ENCODE measurements at regions not wholly inside any gene's neighbourhood (a gene's known extent, or its start where the extent isn't known, plus 50 kb on each side); places are given as distances from the start of the nearest gene placed in this dataset.
"Not testable (repeated sequence)": the region's sequence is repeated elsewhere in the genome, so short reads cannot be mapped to it uniquely, and the experiment has no call there.

DNA sequence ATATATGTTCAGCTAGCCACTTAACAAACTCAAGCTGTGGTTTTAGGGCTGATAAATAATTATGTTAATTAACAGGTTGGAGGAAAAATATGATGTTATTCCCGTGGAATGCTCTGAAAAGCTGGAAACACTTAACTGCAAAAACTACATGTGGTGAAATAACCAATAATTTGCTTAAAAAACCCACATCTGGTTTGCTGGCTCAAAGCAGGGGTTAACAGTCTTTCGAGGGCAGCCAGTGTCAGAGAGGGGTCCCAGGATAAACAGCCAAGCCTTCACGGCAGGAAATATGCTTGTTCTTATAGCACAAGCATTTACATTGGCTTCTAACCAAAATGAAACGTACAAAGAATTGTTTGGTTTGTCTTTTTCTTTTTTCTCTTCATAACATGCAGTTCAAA, 254.0 kb upstream of the GAS1 start:
- no peaks in the 10 kb centered on the region for H3K4me1 ChIP-seq (ENCODE audit: insufficient read depth)
- H3K36me3 ChIP-seq (ENCODE audit: insufficient read depth) = no peaks in the 10 kb centered on the region
- peak; percentile 35 for DNase-seq (ENCODE audit: extremely low spot score)
- no peak overlapping the region for H3K27ac ChIP-seq (ENCODE audit: low read depth)
- H3K4me3 ChIP-seq (ENCODE audit: low read depth, low read length) = no peak overlapping the region
- 25% methylated on average over 4 of the region's 4 CpGs for WGBS

DNA sequence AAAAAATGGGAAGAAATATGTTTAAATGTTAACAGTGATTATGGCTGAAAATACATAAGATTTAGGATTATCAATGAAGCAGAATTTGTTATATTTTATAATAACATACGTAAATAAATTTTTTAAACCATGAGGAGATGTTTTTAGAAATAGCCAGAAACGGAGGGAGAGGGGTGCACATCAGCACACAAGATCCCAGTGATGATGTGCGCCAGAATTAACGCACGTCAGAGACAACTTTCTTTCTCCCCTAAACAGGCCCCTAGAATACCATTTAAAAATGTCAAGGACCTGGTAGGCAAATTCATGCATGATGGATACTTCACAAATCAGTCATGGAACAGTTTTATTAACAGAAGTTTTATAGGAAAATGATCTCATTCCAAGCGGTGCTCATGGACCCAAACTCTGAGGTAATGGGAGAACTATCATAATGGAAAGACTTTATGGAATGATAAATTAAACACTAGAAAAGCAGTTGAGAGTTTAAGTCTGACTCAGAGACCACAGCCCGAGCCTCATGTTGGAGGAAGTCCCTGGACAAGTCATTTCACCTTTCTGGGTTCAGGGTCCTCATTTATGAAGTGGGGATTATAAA, 258.9 kb upstream of the GAS1 start:
- H3K4me1 ChIP-seq (ENCODE audit: insufficient read depth) = no peaks in the 10 kb centered on the region
- H3K36me3 ChIP-seq (ENCODE audit: insufficient read depth) = no peaks in the 10 kb centered on the region
- H3K4me3 ChIP-seq (ENCODE audit: low read depth, low read length) = no peak overlapping the region
- WGBS = 63% methylated on average over 7 of the region's 7 CpGs
- DNase-seq (ENCODE audit: extremely low spot score) = no peak
- no peak overlapping the region for H3K27ac ChIP-seq (ENCODE audit: low read depth)

DNA sequence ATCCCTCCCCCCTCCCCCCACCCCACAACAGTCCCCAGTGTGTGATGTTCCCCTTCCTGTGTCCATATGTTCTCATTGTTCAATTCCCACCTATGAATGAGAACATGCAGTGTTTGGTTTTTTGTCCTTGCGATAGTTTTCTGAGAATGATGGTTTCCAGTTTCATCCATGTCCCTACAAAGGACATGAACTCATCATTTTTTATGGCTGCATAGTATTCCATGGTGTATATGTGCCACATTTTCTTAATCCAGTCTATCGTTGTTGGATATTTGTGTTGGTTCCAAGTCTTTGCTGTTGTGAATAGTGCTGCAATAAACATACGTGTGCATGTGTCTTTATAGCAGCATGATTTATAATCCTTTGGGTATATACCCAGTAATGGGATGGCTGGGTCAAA, 263.4 kb upstream of the GAS1 start:
- DNase-seq (ENCODE audit: extremely low spot score) = not testable (repeated sequence)

DNA sequence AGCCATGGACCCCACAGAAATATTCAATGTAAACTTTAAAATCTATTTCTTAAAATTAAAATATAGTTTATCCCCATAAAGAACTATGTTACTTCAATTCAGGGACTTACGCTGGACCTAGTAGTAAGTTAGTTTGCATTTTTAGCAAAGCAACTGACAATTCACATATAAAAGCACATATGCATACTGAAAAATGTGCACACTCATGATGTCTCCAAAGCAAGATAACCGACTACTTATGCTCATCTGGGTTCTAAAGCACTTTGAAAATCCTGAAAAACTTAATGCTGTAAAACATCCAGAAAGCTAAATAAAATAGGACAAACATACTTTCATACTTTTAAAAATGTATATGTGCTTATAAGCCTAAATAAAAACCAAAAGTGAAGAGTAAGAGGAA, 264.4 kb upstream of the GAS1 start:
- Histone ChIP-seq H3K4me3 (ENCODE audit: low read depth, low read length) (no peak overlapping the region), H3K27ac (ENCODE audit: low read depth) (no peak overlapping the region), H3K36me3 (ENCODE audit: insufficient read depth) (no peaks in the 10 kb centered on the region), H3K4me1 (ENCODE audit: insufficient read depth) (no peaks in the 10 kb centered on the region)
- no peak for DNase-seq (ENCODE audit: extremely low spot score)
- 93% methylated on average over 2 of the region's 2 CpGs for whole genome bisulfite sequencing

More for the DNA sequence above, 263.4 kb upstream of the GAS1 start:
- not testable (repeated sequence) for H3K4me3 ChIP-seq (ENCODE audit: low read depth, low read length); H3K4me1 ChIP-seq (ENCODE audit: insufficient read depth); H3K36me3 ChIP-seq (ENCODE audit: insufficient read depth); H3K27ac ChIP-seq (ENCODE audit: low read depth)
- 70% methylated on average over 3 of the region's 3 CpGs for WGBS

DNA sequence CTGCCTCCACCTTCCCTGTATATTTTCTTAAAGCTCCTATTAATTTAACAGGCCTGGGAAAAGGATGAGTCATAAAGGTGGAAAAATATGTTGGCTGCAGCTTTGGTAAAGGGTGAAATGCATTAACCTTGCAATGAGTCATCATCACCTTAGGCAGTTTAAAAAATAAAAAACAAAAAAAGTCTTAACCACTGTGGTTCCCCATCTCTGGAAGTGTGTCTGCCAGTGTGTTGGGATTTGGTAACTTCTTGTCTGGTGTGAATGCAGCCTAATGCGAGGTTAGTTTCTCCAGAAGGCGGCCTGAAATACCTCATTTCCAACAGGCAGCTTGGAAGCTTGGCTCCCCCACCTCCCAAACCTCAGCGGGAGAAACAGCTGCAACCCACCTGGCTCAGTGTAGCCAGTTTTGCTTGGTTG, 265.3 kb upstream of the GAS1 start:
- Histone ChIP-seq H3K27ac (ENCODE audit: low read depth) (no peak overlapping the region), H3K4me1 (ENCODE audit: insufficient read depth) (no peaks in the 10 kb centered on the region), H3K4me3 (ENCODE audit: low read depth, low read length) (no peak overlapping the region), H3K36me3 (ENCODE audit: insufficient read depth) (no peaks in the 10 kb centered on the region)
- WGBS = 80% methylated on average over 3 of the region's 3 CpGs
- DNase-seq (ENCODE audit: extremely low spot score) = no peak

DNA sequence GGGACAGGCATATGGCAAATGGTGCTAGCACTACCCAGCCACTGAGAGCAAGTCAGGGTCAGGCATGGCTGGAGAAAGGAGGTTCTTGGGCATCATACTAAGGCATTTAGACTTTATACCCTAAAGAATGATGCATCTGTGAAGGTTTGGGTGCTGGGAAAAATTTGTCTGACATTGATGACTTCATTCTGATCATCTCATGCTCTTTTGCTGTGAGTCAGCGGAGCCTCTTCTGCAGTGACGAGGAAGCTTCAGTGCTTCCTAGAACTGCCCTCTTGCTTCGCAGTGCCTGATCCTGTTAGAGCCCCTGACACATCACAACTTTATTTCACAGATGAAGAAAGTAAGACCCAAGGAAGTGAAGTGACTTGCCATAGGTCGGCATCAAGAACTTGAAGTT, 266.6 kb upstream of the GAS1 start:
- DNase-seq (ENCODE audit: extremely low spot score) = no peak
- H3K27ac ChIP-seq (ENCODE audit: low read depth) = no peak overlapping the region
- H3K4me1 ChIP-seq (ENCODE audit: insufficient read depth) = no peaks in the 10 kb centered on the region
- H3K4me3 ChIP-seq (ENCODE audit: low read depth, low read length) = no peak overlapping the region
- 98% methylated on average over 4 of the region's 4 CpGs for WGBS
- H3K36me3 ChIP-seq (ENCODE audit: insufficient read depth) = no peaks in the 10 kb centered on the region

DNA sequence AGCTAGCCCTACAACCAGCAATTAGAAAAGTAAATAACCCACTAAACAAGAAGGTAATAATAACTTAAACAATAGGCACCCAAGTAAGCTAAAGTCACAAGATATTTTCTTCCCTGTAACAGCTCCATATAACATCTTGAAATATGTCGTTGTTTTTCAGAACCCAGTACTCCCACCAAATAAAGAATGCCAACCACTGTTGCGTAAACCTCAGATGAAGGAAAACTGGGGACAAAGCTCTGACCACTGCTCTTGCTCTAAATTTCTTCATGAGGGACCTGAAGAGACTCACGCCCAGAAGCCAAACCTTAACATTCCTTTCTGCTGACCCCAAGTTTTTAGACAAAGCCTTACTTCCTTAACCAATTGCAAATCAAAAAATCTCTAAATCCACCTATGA, 267.7 kb upstream of the GAS1 start:
- H3K4me1 ChIP-seq (ENCODE audit: insufficient read depth) = no peaks in the 10 kb centered on the region
- 92% methylated on average over 3 of the region's 3 CpGs for WGBS

DNA sequence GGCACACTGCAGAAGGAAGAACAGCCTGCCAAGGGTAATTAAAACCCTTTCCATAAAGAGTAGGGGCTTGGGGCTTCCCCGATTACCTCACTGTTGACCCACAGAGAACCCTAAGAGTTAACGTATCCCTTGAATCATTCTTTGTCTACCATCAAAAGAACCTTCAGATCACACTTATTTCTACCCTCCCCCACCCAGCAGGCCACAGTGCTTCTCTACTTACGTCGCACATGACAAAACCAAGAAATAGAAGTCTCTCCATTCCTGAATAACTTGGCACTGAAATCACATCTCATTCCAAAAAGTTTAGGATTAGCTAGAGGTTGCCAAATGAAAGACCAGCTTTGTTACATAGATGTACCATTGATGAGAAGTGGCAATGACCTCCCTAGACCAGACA, 268.7 kb upstream of the GAS1 start:
- H3K27ac ChIP-seq (ENCODE audit: low read depth) = no peak overlapping the region
- H3K4me1 ChIP-seq (ENCODE audit: insufficient read depth) = no peaks in the 10 kb centered on the region
- 89% methylated on average over 4 of the region's 4 CpGs for WGBS
- H3K4me3 ChIP-seq (ENCODE audit: low read depth, low read length) = no peak overlapping the region
- no peaks in the 10 kb centered on the region for H3K36me3 ChIP-seq (ENCODE audit: insufficient read depth)
- DNase-seq (ENCODE audit: extremely low spot score) = no peak

More for the DNA sequence above, 267.7 kb upstream of the GAS1 start:
- no peak for DNase-seq (ENCODE audit: extremely low spot score)
- no peak overlapping the region for H3K4me3 ChIP-seq (ENCODE audit: low read depth, low read length)
- no peaks in the 10 kb centered on the region for H3K36me3 ChIP-seq (ENCODE audit: insufficient read depth)
- H3K27ac ChIP-seq (ENCODE audit: low read depth) = no peak overlapping the region

DNA sequence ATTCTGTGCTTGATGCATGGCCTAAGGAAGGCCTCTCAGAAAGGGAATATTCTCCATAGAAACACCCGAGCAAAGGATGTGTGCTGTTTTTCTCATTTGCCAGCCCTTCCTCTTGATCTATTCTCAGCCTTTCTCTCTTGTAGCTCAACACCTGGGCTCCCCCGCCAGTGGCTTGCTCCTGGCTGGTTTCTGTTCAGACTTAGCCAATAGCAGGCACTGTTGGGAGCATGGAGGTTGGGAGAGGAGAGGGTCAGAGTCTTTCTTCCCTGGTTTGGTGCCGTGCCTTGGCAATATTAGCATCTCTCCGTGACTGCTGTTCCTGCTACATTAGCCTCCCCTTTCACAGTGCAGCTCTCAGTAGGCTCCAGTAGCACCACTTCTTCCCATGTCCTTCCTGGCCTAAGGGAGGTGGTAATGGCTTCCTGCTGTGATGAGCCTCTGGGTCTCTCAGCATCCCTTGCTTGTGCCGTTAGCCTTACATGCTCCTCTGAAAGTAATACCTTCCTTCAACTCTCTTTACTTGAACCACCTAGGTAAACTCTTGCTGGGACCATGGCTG, 269.7 kb upstream of the GAS1 start:
- H3K36me3 ChIP-seq (ENCODE audit: insufficient read depth) = no peaks in the 10 kb centered on the region
- no peaks in the 10 kb centered on the region for H3K4me1 ChIP-seq (ENCODE audit: insufficient read depth)
- WGBS = 88% methylated on average over 5 of the region's 5 CpGs
- H3K27ac ChIP-seq (ENCODE audit: low read depth) = no peak overlapping the region
- no peak for DNase-seq (ENCODE audit: extremely low spot score)
- no peak overlapping the region for H3K4me3 ChIP-seq (ENCODE audit: low read depth, low read length)

DNA sequence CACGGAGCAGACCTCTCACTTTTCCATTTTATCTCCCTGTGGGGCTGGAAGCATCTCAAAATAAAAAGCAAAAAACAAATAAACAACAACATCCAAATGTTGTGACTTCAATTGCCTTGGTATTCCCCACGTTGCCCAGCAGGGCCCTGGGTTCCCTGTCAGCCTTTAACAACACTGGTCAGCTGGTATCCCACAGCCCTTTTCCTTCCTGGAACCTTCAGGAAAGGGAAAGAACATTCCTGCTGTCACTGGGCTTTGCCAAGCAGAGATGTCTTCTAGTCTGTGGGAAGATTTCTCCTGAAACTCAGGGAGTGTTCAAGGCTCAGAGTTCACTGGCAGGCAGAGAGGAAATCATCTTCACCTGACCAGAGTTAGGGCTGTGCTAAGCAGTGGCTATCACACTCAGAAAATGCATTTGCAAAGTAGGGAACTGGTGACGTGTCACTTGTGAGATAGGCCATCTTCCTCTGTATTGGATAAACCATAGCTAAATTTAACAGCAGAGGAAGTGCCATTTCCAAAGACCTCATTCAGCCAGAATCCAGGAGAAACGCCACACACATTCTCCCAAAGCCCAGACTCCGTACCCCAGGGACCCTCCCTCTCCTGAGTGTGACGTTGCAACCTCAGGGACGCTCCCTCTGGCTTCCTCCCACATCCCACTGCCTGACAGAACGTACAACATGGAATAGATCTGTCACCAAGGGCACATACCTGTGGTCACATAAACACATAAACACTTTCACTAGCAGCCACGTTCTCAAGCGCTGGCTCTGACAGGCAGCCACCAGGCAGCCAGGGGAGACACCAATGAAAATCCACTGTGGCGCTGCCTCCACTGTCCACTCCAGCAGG, 274.0 kb upstream of the DAPK1 start:
- Histone ChIP-seq H3K4me3 (ENCODE audit: low read depth, low read length) (no peak overlapping the region), H3K36me3 (ENCODE audit: insufficient read depth) (no peaks in the 10 kb centered on the region), H3K4me1 (ENCODE audit: insufficient read depth) (no peaks in the 10 kb centered on the region), H3K27ac (ENCODE audit: low read depth) (no peak overlapping the region)
- DNase-seq (ENCODE audit: extremely low spot score) = no peak
- WGBS = 40% methylated on average over 11 of the region's 11 CpGs

DNA sequence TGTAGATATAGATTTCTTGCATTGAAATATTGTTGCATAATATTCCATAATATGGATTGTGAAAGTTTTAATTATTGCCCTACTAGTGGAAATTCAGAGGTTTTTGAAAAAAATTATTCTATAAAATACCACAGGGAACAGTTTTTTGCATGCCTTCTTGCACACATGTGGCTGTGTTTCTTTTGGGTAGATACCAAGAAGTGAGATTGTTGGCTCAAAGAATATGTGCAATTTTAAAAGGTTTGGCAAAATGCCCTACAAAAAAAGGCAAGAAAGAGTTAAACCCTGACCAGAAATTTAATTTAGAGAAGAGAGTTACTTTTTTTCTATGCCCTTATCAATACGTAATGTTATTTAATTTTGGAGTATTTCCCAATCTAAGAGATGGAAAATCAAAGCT, 270.8 kb upstream of the DAPK1 start:
- no peaks in the 10 kb centered on the region for H3K36me3 ChIP-seq (ENCODE audit: insufficient read depth)
- DNase-seq (ENCODE audit: extremely low spot score) = no peak
- no peak overlapping the region for H3K4me3 ChIP-seq (ENCODE audit: low read depth, low read length)
- 83% methylated on average over 1 of the region's 1 CpG for WGBS
- no peak overlapping the region for H3K27ac ChIP-seq (ENCODE audit: low read depth)
- no peaks in the 10 kb centered on the region for H3K4me1 ChIP-seq (ENCODE audit: insufficient read depth)

DNA sequence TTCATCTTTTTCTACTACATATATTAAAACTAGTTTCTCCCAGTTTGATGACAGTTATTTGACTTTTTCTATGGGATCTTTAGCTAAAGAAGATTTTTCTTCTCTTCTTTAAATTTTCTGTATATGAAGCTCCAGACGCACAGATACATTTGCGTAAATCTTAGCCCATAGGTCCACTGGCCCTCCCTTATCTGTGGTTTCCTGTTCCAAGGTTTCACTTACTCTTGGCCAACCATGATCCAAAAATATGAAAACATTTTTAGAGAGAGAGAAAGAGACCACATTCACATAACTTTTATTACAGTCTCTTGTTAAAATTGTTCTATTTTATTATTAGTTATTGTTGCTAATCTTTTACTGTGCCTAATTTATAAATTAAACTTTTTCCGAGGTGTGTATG, 270.2 kb upstream of the DAPK1 start:
- WGBS = 80% methylated on average over 3 of the region's 3 CpGs
- no peak overlapping the region for H3K4me3 ChIP-seq (ENCODE audit: low read depth, low read length)
- no peak overlapping the region for H3K27ac ChIP-seq (ENCODE audit: low read depth)
- H3K4me1 ChIP-seq (ENCODE audit: insufficient read depth) = no peaks in the 10 kb centered on the region
- DNase-seq (ENCODE audit: extremely low spot score) = no peak
- no peaks in the 10 kb centered on the region for H3K36me3 ChIP-seq (ENCODE audit: insufficient read depth)

DNA sequence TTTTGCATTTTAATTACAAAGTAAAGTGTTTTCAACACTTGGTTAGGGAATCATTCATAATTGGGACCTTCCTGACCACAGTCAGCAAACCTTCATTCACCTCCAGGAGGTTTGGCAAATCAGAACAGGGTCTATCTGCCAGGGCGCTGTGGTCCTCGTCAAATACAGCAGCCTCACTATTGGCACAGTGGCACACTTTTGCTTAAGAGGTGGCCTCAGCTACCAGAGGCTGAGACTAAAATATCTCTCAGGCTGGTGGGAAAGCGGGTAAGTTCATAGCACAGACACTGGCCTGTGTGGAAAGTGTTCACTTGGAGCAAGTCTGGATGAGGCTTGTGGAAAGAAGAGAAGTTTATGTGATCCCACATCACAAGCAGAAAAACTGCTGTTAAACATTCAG, 268.6 kb upstream of the DAPK1 start:
- H3K27ac ChIP-seq (ENCODE audit: low read depth) = no peak overlapping the region

DNA sequence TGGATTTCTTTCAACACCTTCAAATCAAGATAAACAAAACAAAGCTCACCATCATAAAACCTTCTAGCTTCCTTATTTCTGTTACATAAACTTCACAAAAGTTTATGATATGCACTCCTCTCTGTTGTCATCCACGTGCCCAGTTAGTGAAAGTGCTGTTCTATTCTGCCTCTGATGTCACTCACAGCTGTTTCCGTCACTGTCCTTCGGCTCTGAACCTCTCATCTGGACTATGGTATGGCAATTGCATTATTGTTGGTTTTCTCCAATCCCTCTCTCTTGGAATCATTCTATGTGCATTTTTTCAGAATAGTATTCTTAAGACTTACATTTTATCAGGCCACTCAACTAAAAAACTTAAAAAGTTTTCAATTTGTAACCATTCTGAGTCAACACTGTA, 264.2 kb upstream of the DAPK1 start:
- no peaks in the 10 kb centered on the region for H3K4me1 ChIP-seq (ENCODE audit: insufficient read depth)
- no peaks in the 10 kb centered on the region for H3K36me3 ChIP-seq (ENCODE audit: insufficient read depth)
- no peak overlapping the region for H3K4me3 ChIP-seq (ENCODE audit: low read depth, low read length)
- no peak for DNase-seq (ENCODE audit: extremely low spot score)
- H3K27ac ChIP-seq (ENCODE audit: low read depth) = no peak overlapping the region
- 53% methylated on average over 3 of the region's 3 CpGs for WGBS

More for the DNA sequence above, 268.6 kb upstream of the DAPK1 start:
- H3K4me1 ChIP-seq (ENCODE audit: insufficient read depth) = no peaks in the 10 kb centered on the region
- DNase-seq (ENCODE audit: extremely low spot score) = no peak
- WGBS = 88% methylated on average over 3 of the region's 3 CpGs
- no peaks in the 10 kb centered on the region for H3K36me3 ChIP-seq (ENCODE audit: insufficient read depth)
- H3K4me3 ChIP-seq (ENCODE audit: low read depth, low read length) = no peak overlapping the region

Measured in urinary bladder (tissue), 3 donors.